ENCODE measurements at regions not wholly inside any gene's neighbourhood (a gene's known extent, or its start where the extent isn't known, plus 50 kb on each side); places are given as distances from the start of the nearest gene placed in this dataset.

DNA sequence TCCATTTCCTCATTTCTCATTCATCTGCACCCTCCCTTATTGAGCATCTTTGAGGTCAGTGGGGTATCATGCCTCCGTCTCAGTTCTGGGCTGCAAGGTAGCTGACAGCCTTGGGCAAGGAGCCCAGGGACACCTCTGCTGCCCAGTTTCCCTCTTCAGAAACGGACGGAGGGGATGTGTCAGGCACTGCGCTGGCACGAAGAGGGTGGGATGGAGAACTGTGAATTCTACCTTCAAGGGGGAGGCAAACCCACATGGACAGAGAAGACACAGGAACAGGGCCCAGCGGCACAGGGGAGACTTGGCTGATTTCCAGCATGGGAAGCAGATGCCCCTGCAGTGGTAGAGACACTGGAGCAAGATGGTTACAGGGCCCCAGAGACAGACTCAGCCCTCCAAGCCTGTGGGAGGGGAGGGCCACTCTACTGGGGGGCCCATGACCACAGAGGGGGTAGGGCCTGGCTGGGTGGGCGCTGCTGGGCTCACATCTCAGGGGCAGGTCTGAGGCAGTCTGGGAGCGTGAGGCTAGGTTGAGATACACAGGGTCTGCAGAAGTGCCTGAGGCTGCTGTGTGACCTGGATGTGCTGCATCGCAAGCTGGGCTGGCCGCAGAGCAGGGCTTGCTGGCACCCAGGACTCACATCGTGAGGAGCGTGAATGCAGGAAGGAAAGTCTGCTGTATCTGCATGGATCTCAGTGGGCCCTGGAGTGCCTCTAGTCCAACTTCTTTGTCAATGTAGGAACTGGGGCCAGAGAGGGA, 92.3 kb downstream of the HS1BP3 start:
- ChIA-PET POLR2A (no interaction called here), CTCF (interaction anchor here (1.0 kb wide), 1 partner anchor 35 kb away, joined by 3 read pairs; no protein-coding TSS in a partner anchor)
- H4K20me1 ChIP-seq (replicated peaks; ENCODE audit: control insufficient read depth, extremely low read depth, insufficient read depth, low read length) = no peaks in the 10 kb centered on the region
- no peak overlapping the region for H3K9ac ChIP-seq (replicated peaks; ENCODE audit: extremely low read depth, insufficient read depth, low read length)
- H3K9me1 ChIP-seq (replicated peaks; ENCODE audit: control insufficient read depth, extremely low read depth, insufficient read depth, low read length) = no peaks in the 10 kb centered on the region
- dilution Hi-C loops (cut with MboI; ENCODE audit: extremely low pct_ligation_motif_present, low sequenced_read_pairs) = no loop called here
- no peak for TF ChIP-seq JUN (IDR thresholded peaks at IDR 0.05; ENCODE audit: borderline replicate concordance, insufficient read depth, insufficient read length, low read depth)
- TF ChIP-seq MYC (IDR thresholded peaks at IDR 0.05; ENCODE audit: low read depth, low read length) = no peak
- TF ChIP-seq FOS (IDR thresholded peaks at IDR 0.05; ENCODE audit: borderline replicate concordance, insufficient read depth, low read length) = no peak
- TF ChIP-seq EZH2 (IDR thresholded peaks at IDR 0.05; ENCODE audit: borderline replicate concordance, low read depth, low read length, severe bottlenecking) = no peak
- no peak for TF ChIP-seq CTCF (IDR thresholded peaks at IDR 0.05; ENCODE audit: extremely low read depth in 1 of 2, insufficient read depth in 1 of 2, low read depth in 1 of 2, low read length in 2 of 2)
- no peak for TF ChIP-seq GATA2 (IDR thresholded peaks at IDR 0.05; ENCODE audit: insufficient read depth, insufficient read length, low read depth, low read length)
- TF ChIP-seq MAX (IDR thresholded peaks at IDR 0.05; ENCODE audit: insufficient read depth, insufficient read length) = no peak
- no peak for TF ChIP-seq POLR2A (IDR thresholded peaks at IDR 0.05; ENCODE audit: low read depth, low read length)
- TF ChIP-seq POLR2AphosphoS5 (IDR thresholded peaks at IDR 0.05; ENCODE audit: insufficient read depth, low read depth, low read length) = no peak
- H3K4me3 ChIP-seq (replicated peaks in 1 of 3; ENCODE audit: insufficient read depth in 1 of 3, low read depth in 1 of 3, low read length in 3 of 3) = no peak overlapping the region
- H3K79me2 ChIP-seq (ENCODE audit: control insufficient read depth, insufficient read depth, low read length) = no peaks in the 10 kb centered on the region
- no TSS peak for BruUV-seq (replicated peaks)
- H3K27ac ChIP-seq (ENCODE audit: insufficient read depth, low read depth, low read length) = no peak overlapping the region
- DNase-seq (ENCODE audit: low read depth, low spot score) (no peak), FAIRE-seq (no peak)
- H3K36me3 ChIP-seq (ENCODE audit: control insufficient read depth in 2 of 2, extremely low read depth in 1 of 2, insufficient read depth in 2 of 2, low read length in 2 of 2) = no peaks in the 10 kb centered on the region
- intact Hi-C loops (cut with micrococcal nuclease) = no loop called here
- no peak overlapping the region for H2AFZ ChIP-seq (ENCODE audit: low read depth, low read length)
- H3K27me3 ChIP-seq (ENCODE audit: control insufficient read depth in 2 of 2, insufficient read depth in 2 of 2, low read length in 2 of 2) = no peaks in the 10 kb centered on the region
- no peak overlapping the region for H3K4me2 ChIP-seq (ENCODE audit: insufficient read depth, low read length)
- H3K4me1 ChIP-seq (ENCODE audit: control insufficient read depth, extremely low read depth, insufficient read depth, low read length) = peaks cover 7% of the 10 kb centered on the region
- no peaks in the 10 kb centered on the region for H3K9me3 ChIP-seq (replicated peaks; ENCODE audit: control insufficient read depth, insufficient read depth, low read length)

Measured in endothelial cell of umbilical vein (primary cell).